Smooth muscle cell (in vitro differentiated cells): ENCODE measurements at regions not wholly inside any gene's neighbourhood (a gene's known extent, or its start where the extent isn't known, plus 50 kb on each side); places are given as distances from the start of the nearest gene placed in this dataset.

Source experiments
- DNase-seq: peaks from one replicate; lab custom pipeline; 2025; ENCODE audit not compliant: unreplicated experiment; lab: John Stamatoyannopoulos, UW
- H2AFZ ChIP-seq: fragments of 200-600 bp; sonication (generic); 2 replicates; pipeline ENCODE4 v1.6.0; 2016; ENCODE audit warnings: antibody characterized with exemption, low read depth, mild to moderate bottlenecking
- H3F3A ChIP-seq: fragments of 200-600 bp; sonication (generic); 2 replicates; pipeline ENCODE4 v1.6.0; 2017; ENCODE audit warnings: antibody characterized with exemption, low read depth
- H3K27ac ChIP-seq: fragments of 200-600 bp; sonication (generic); 2 replicates; pipeline ENCODE4 v1.5.1; 2016; ENCODE audit warnings: low read depth, mild to moderate bottlenecking
- H3K27me3 ChIP-seq: fragments of 200-600 bp; sonication (generic); 2 replicates; pipeline ENCODE4 v1.6.1; 2016; ENCODE audit warnings: low read depth, mild to moderate bottlenecking
- H3K36me3 ChIP-seq: fragments of 200-600 bp; sonication (generic); 2 replicates; pipeline ENCODE4 v1.5.1; 2016; ENCODE audit warnings: low read depth
- H3K4me1 ChIP-seq: fragments of 200-600 bp; sonication (generic); 2 replicates; pipeline ENCODE4 v1.5.1; 2016; ENCODE audit warnings: low read depth
- H3K4me2 ChIP-seq: fragments of 200-600 bp; sonication (generic); 2 replicates; pipeline ENCODE4 v1.6.0; 2016; ENCODE audit warnings: mild to moderate bottlenecking
- H3K4me3 ChIP-seq: fragments of 200-600 bp; sonication (generic); 2 replicates; pipeline ENCODE4 v1.5.1; 2016; ENCODE audit warnings: mild to moderate bottlenecking
- H3K79me2 ChIP-seq: fragments of 200-600 bp; sonication (generic); 2 replicates; pipeline ENCODE4 v1.6.0; 2016; ENCODE audit warnings: low read depth, mild to moderate bottlenecking
- H3K9ac ChIP-seq: fragments of 200-600 bp; sonication (generic); 2 replicates; pipeline ENCODE4 v1.6.0; 2016; ENCODE audit warnings: low read depth
- H3K9me3 ChIP-seq: fragments of 200-600 bp; sonication (generic); replicated peaks from 2 replicates; pipeline ENCODE4 v1.5.1; 2016; ENCODE audit warnings: low read depth
- H4K20me1 ChIP-seq: fragments of 200-600 bp; sonication (generic); 2 replicates; pipeline ENCODE4 v1.6.0; 2016; ENCODE audit warnings: low read depth
- WGBS: methylation state at CpG from one replicate; pipeline ENCODE4 v1.1.7; 2016; ENCODE audit warnings: low lambda C conversion rate; 5-methylcytosine and 5-hydroxymethylcytosine counted together
- TF ChIP-seq, protein P1 (sequence below): fragments of 200-600 bp; sonication (generic); IDR thresholded peaks from 2 replicates; pipeline ENCODE4 v1.5.1; 2017; ENCODE audit warnings: borderline replicate concordance, mild to moderate bottlenecking, antibody characterized with exemption; ENCODE audit not compliant: insufficient read depth, poor library complexity, severe bottlenecking

DNA sequence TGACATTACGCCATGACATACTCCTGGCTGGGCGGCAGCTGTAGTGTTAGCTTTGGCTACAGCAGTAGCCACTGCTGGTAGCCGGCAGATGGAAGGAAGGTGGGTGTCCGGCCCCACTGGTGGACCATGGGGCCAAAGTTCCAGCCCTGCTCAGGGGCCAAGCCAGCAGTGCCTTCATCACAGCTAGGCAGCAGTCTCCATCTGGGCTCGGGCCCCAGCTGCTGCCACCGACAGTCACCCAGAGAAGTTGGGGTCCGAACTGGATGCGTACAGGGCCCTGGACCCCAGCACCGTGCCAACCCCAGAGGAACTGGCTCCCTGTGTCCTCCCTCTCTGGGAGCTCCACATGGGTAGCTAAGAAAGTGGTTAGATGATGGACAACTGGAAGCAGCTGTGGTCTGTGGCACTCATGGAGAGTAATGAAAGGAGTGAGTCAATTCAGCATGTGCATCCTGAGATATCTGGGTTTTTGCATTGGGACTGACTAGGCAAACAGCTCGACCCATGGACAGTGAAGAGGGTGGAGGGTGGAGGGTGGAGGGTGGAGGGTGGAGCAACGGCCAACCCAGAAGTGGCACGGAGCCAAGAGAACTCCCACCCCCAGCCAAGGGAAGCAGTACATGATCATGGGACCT lies 366.6 kb upstream of the GRIA3 start:
- H3K4me1 ChIP-seq = no peaks in the 10 kb centered on the region
- TF ChIP-seq, protein P1, sequence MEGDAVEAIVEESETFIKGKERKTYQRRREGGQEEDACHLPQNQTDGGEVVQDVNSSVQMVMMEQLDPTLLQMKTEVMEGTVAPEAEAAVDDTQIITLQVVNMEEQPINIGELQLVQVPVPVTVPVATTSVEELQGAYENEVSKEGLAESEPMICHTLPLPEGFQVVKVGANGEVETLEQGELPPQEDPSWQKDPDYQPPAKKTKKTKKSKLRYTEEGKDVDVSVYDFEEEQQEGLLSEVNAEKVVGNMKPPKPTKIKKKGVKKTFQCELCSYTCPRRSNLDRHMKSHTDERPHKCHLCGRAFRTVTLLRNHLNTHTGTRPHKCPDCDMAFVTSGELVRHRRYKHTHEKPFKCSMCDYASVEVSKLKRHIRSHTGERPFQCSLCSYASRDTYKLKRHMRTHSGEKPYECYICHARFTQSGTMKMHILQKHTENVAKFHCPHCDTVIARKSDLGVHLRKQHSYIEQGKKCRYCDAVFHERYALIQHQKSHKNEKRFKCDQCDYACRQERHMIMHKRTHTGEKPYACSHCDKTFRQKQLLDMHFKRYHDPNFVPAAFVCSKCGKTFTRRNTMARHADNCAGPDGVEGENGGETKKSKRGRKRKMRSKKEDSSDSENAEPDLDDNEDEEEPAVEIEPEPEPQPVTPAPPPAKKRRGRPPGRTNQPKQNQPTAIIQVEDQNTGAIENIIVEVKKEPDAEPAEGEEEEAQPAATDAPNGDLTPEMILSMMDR = no peak
- WGBS = 89% methylated on average over 11 of the region's 12 CpGs
- H2AFZ ChIP-seq = no peak overlapping the region
- no peak overlapping the region for H3K4me3 ChIP-seq
- H3K9ac ChIP-seq = no peak overlapping the region
- no peak overlapping the region for H3K27ac ChIP-seq
- no peaks in the 10 kb centered on the region for H3K27me3 ChIP-seq
- H3K9me3 ChIP-seq = peaks cover 4% of the 10 kb centered on the region
- no peaks in the 10 kb centered on the region for H4K20me1 ChIP-seq
- H3K36me3 ChIP-seq = no peaks in the 10 kb centered on the region
- H3F3A ChIP-seq = no peaks in the 10 kb centered on the region
- H3K4me2 ChIP-seq = no peak overlapping the region
- H3K79me2 ChIP-seq = no peaks in the 10 kb centered on the region
- no peak for DNase-seq

DNA sequence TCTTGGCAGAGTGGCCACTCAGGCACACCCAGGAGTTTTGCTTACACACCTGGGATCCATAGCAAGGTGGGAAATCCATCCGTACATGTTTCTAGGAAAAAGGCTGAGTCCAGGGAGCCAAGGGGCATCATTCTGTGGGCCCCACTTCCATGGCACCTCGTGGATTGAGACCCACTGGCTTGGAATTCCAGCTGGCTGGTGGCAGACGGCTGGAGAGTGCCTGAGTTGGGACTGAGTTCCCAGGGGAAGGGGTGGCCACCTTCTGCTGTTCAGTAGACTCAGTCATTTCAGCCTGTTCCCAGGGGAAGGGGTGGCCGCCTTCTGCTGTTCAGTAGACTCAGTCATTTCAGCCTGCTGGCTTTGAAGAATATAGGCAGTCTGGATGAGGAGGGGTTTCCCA lies 366.0 kb upstream of the GRIA3 start:
- TF ChIP-seq, protein P1 = no peak
- Histone ChIP-seq H2AFZ (no peak overlapping the region), H3K27me3 (no peaks in the 10 kb centered on the region), H4K20me1 (no peaks in the 10 kb centered on the region), H3K4me1 (no peaks in the 10 kb centered on the region), H3K9ac (no peak overlapping the region), H3K4me3 (no peak overlapping the region), H3K79me2 (no peaks in the 10 kb centered on the region), H3K9me3 (peaks cover 4% of the 10 kb centered on the region), H3K27ac (no peak overlapping the region), H3F3A (no peaks in the 10 kb centered on the region), H3K36me3 (no peaks in the 10 kb centered on the region), H3K4me2 (no peak overlapping the region)
- DNase-seq = no peak
- WGBS = 74% methylated on average over 4 of the region's 4 CpGs

DNA sequence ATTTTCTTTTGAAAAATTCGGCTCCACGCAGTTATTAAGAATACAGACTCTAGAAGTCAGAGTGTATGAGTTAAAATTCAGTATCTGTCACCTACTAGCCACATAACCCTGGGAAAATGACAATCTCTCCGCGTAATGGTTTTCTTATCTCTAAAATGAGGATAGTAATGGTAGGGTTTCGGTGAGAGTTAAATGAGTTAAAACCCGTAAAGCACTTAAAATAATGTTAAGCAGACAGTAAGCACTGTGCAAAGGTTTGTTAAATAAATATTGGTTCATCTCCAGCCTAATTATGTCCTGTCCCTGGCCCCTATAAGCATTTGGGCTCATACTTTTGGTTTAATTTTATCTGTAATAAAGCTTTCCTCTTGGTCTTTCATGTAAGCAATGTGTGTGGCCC lies 350.8 kb upstream of the GRIA3 start:
- TF ChIP-seq, protein P1 = no peak
- 58% methylated on average over 6 of the region's 6 CpGs for WGBS

DNA sequence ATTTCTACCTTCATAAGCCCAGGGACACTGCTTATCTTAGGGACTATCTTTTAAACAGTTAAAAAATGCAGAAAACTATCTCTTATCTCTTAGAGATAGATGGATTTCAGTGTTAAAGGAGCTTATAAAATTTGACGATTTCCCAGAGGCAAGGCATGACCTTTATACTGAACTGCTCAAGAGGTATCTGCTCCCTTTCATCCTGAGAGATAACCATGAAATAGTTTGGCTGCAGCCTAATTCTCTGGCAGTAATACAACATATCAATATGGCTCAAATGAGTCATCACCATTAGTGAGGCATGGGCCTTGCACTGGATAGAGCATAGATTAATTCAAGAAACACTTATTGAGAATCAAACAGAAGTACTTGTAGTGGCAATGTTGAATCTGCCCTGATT lies 348.2 kb upstream of the GRIA3 start:
- Histone ChIP-seq H3K36me3 (no peaks in the 10 kb centered on the region), H3K4me2 (no peak overlapping the region), H3K9ac (no peak overlapping the region), H3K9me3 (no peaks in the 10 kb centered on the region), H3K79me2 (no peaks in the 10 kb centered on the region), H2AFZ (no peak overlapping the region), H3F3A (no peaks in the 10 kb centered on the region), H4K20me1 (no peaks in the 10 kb centered on the region), H3K27me3 (no peaks in the 10 kb centered on the region), H3K4me1 (peaks cover 4% of the 10 kb centered on the region), H3K4me3 (no peak overlapping the region), H3K27ac (no peak overlapping the region)
- TF ChIP-seq, protein P1 = no peak
- 30% methylated on average over 1 of the region's 1 CpG for WGBS
- no peak for DNase-seq

More for the DNA sequence above, 350.8 kb upstream of the GRIA3 start:
- no peak overlapping the region for H3K9ac ChIP-seq
- H3K4me2 ChIP-seq = no peak overlapping the region
- no peak overlapping the region for H3K4me3 ChIP-seq
- no peaks in the 10 kb centered on the region for H3K27me3 ChIP-seq
- no peak for DNase-seq
- no peaks in the 10 kb centered on the region for H4K20me1 ChIP-seq
- peaks cover 4% of the 10 kb centered on the region for H3K4me1 ChIP-seq
- no peak overlapping the region for H3K27ac ChIP-seq
- no peaks in the 10 kb centered on the region for H3K79me2 ChIP-seq
- H3K9me3 ChIP-seq = no peaks in the 10 kb centered on the region
- no peaks in the 10 kb centered on the region for H3F3A ChIP-seq
- H2AFZ ChIP-seq = no peak overlapping the region
- no peaks in the 10 kb centered on the region for H3K36me3 ChIP-seq
